ENCODE measurements at regions not wholly inside any gene's neighbourhood (a gene's known extent, or its start where the extent isn't known, plus 50 kb on each side); places are given as distances from the start of the nearest gene placed in this dataset.

- peaks cover 10% of the 10 kb centered on the region for H3K36me3 Mint-ChIP-seq
- H3K4me3 Mint-ChIP-seq, result no peak overlapping the region
- peaks cover 10% of the 10 kb centered on the region for H3K9me3 Mint-ChIP-seq
- H3K27me3 Mint-ChIP-seq, result no peaks in the 10 kb centered on the region
- H3K4me1 Mint-ChIP-seq, result no peaks in the 10 kb centered on the region
- no peak for DNase-seq
- H3K27ac Mint-ChIP-seq, result no peak overlapping the region
Measured at GRCh38 chr1:172914501-172915144, 136.1 kb downstream of the TNFSF18 start.

DNA sequence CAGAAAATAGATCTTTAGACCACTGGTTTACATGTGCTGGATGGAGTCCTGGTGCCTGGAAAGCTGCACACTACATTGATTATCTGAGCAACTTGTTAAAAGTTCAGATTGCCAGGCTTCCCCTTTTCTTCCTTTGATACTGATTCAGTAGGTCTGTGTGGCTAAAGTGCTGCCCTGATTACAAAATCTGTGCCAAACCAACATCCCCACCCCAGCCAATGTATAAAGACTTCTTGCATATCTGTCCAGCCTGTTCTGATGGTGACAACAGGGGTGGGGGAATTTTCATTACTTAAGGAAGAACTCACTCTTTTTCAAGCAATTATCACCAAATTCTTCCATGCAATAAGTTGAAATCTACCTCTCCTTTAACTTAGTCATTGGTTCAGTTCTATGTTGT, 135.5 kb downstream of the TNFSF18 start:
- Mint-ChIP-seq H3K4me1 (no peaks in the 10 kb centered on the region), H3K27me3 (no peaks in the 10 kb centered on the region), H3K9me3 (peaks cover 10% of the 10 kb centered on the region), H3K27ac (no peak overlapping the region), H3K36me3 (peaks cover 10% of the 10 kb centered on the region), H3K4me3 (no peak overlapping the region)
- DNase-seq, result no peak

DNA sequence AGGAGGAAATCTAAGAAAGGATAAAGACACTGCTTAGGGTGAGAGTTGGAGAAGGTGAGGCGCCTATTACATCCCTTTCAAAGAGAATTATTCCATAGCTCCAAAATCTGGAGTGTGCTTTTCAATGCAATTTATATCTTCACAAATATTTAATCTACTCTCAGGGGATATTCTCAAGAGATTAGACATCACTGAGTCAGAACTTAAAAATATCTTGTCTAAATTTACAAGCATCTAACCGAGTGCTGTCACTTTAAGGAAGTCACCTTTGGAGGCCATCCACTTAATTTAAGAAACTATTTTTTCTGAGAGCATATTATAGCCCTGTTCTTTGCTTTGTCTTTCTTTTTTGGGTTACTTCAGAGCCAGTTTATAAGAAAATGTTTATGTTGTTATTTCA, 134.6 kb downstream of the TNFSF18 start:
- Mint-ChIP-seq H3K27me3 (no peaks in the 10 kb centered on the region), H3K27ac (no peak overlapping the region), H3K9me3 (peaks cover 10% of the 10 kb centered on the region), H3K4me1 (no peaks in the 10 kb centered on the region), H3K4me3 (no peak overlapping the region), H3K36me3 (peaks cover 10% of the 10 kb centered on the region)
- no peak for DNase-seq

DNA sequence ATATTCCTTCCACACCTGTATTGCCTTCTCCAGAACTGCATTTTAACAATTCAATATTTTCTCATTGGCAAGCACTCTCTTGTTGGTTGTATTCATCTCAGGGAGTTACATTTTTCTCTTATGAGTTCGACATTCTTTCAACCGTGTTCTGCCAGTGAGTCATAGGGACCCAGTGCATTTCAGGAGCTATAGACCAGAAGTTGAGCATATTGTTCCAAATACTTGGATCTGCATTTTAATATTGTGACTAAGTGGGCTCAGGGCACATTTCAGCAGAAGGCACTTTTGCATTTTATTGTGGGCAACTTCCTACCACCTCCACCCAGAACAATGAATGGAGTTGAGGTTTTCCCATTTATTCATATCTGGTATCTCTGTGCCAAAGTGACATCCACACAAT, 132.8 kb downstream of the TNFSF18 start:
- Mint-ChIP-seq H3K9me3 (peaks cover 7% of the 10 kb centered on the region), H3K4me3 (no peak overlapping the region), H3K27ac (no peak overlapping the region), H3K27me3 (no peaks in the 10 kb centered on the region), H3K4me1 (no peaks in the 10 kb centered on the region), H3K36me3 (peaks cover 6% of the 10 kb centered on the region)
- no peak for DNase-seq

- no peaks in the 10 kb centered on the region for H3K4me1 Mint-ChIP-seq
- H3K27ac Mint-ChIP-seq, result no peak overlapping the region
- H3K4me3 Mint-ChIP-seq, result no peak overlapping the region
- DNase-seq, result no peak
- H3K27me3 Mint-ChIP-seq, result no peaks in the 10 kb centered on the region
- H3K36me3 Mint-ChIP-seq, result peaks cover 2% of the 10 kb centered on the region
- H3K9me3 Mint-ChIP-seq, result peaks cover 2% of the 10 kb centered on the region
Measured at GRCh38 chr1:172918478-172918877, 132.3 kb downstream of the TNFSF18 start.

- Mint-ChIP-seq H3K4me1 (no peaks in the 10 kb centered on the region), H3K27me3 (no peaks in the 10 kb centered on the region), H3K4me3 (no peak overlapping the region), H3K36me3 (no peaks in the 10 kb centered on the region), H3K27ac (no peak overlapping the region), H3K9me3 (no peaks in the 10 kb centered on the region)
- no peak for DNase-seq
Measured at GRCh38 chr1:172926070-172926469, 124.7 kb downstream of the TNFSF18 start.

DNA sequence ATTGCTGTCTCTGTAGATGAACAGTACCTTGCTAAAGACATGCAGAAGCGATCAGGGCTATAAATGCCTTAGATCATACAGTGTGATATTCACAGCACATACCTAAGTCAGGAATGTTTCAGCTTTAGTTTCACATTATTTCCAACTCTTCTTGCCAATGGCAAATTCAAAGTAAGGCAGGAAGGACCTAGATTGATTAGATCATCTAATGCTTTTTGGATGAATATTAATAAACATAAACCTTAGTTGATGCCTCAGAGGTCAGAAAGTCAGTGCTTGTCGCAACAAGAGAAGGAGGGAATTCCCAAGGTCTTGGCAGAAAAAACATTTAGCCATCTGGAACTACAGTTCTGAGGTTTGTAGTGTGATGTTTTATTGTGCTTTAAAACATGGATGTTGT, 122.3 kb downstream of the TNFSF18 start:
- H3K27ac Mint-ChIP-seq, result no peak overlapping the region
- no peaks in the 10 kb centered on the region for H3K27me3 Mint-ChIP-seq
- H3K4me1 Mint-ChIP-seq, result peaks cover 3% of the 10 kb centered on the region
- H3K9me3 Mint-ChIP-seq, result peaks cover 2% of the 10 kb centered on the region
- no peaks in the 10 kb centered on the region for H3K36me3 Mint-ChIP-seq
- no peak for DNase-seq
- H3K4me3 Mint-ChIP-seq, result no peak overlapping the region

GRCh38 chr1:172929006-172929405, 121.7 kb downstream of the TNFSF18 start:
- DNase-seq, result no peak
- peaks cover 7% of the 10 kb centered on the region for H3K4me1 Mint-ChIP-seq
- peaks cover 3% of the 10 kb centered on the region for H3K9me3 Mint-ChIP-seq
- no peak overlapping the region for H3K4me3 Mint-ChIP-seq
- H3K27me3 Mint-ChIP-seq, result no peaks in the 10 kb centered on the region
- no peak overlapping the region for H3K27ac Mint-ChIP-seq
- no peaks in the 10 kb centered on the region for H3K36me3 Mint-ChIP-seq

DNA sequence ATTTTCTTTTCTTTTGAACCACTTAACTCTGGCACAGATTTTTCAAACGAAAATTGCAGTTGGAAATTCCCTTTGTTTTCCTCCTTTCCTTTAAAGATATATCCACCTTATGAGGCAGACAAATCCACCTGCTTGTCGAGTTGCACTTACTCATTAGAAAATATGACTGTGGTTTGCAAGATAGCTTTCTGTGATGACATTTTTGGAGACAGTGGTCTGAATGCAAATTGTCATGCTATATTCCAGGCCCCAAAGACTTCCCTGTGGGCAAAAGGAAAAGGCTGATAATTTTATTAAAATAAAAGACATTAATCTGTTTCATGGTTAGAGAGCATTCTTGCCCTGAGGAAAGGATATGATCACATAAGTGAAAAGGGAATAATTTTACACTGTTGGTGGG, 120.6 kb downstream of the TNFSF18 start:
- no peak overlapping the region for H3K4me3 Mint-ChIP-seq
- peaks cover 1% of the 10 kb centered on the region for H3K36me3 Mint-ChIP-seq
- H3K27me3 Mint-ChIP-seq, result no peaks in the 10 kb centered on the region
- DNase-seq, result no peak
- H3K4me1 Mint-ChIP-seq, result peaks cover 16% of the 10 kb centered on the region
- peaks cover 3% of the 10 kb centered on the region for H3K9me3 Mint-ChIP-seq
- no peak overlapping the region for H3K27ac Mint-ChIP-seq

- Mint-ChIP-seq H3K27me3 (no peaks in the 10 kb centered on the region), H3K4me3 (no peak overlapping the region), H3K27ac (no peak overlapping the region), H3K9me3 (peaks cover 3% of the 10 kb centered on the region), H3K4me1 (peaks cover 16% of the 10 kb centered on the region), H3K36me3 (peaks cover 1% of the 10 kb centered on the region)
- DNase-seq, result no peak
Measured at GRCh38 chr1:172931340-172931739, 119.4 kb downstream of the TNFSF18 start.

GRCh38 chr1:172931761-172932160, 119.0 kb downstream of the TNFSF18 start:
- no peak overlapping the region for H3K4me3 Mint-ChIP-seq
- peaks cover 1% of the 10 kb centered on the region for H3K36me3 Mint-ChIP-seq
- DNase-seq, result no peak
- H3K27me3 Mint-ChIP-seq, result no peaks in the 10 kb centered on the region
- peaks cover 3% of the 10 kb centered on the region for H3K9me3 Mint-ChIP-seq
- H3K27ac Mint-ChIP-seq, result no peak overlapping the region
- peaks cover 16% of the 10 kb centered on the region for H3K4me1 Mint-ChIP-seq

- Mint-ChIP-seq H3K4me3 (no peak overlapping the region), H3K27me3 (no peaks in the 10 kb centered on the region), H3K27ac (no peak overlapping the region), H3K36me3 (peaks cover 1% of the 10 kb centered on the region), H3K4me1 (peaks cover 16% of the 10 kb centered on the region), H3K9me3 (peaks cover 3% of the 10 kb centered on the region)
- no peak for DNase-seq
Measured at GRCh38 chr1:172932981-172933380, 117.8 kb downstream of the TNFSF18 start.

DNA sequence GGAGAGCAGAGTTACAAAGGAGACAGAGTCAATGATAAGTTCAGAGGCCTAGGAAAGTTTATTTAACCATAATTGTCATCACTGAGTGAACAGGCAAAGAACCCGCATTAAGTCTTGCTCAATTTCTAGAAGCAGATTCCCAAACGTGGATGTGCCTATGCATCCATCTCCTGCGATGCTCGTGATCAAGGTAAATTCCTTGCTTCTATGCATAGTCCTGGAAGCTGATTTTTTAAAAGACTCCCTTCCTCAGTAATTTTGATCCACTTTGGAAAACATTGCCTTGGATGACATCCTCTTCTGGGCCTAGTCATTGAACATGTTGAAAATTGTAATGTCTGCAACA, 116.4 kb downstream of the TNFSF18 start:
- Mint-ChIP-seq H3K36me3 (peaks cover 1% of the 10 kb centered on the region), H3K4me1 (peaks cover 16% of the 10 kb centered on the region), H3K4me3 (no peak overlapping the region), H3K9me3 (peaks cover 3% of the 10 kb centered on the region), H3K27ac (no peak overlapping the region), H3K27me3 (no peaks in the 10 kb centered on the region)
- no peak for DNase-seq

DNA sequence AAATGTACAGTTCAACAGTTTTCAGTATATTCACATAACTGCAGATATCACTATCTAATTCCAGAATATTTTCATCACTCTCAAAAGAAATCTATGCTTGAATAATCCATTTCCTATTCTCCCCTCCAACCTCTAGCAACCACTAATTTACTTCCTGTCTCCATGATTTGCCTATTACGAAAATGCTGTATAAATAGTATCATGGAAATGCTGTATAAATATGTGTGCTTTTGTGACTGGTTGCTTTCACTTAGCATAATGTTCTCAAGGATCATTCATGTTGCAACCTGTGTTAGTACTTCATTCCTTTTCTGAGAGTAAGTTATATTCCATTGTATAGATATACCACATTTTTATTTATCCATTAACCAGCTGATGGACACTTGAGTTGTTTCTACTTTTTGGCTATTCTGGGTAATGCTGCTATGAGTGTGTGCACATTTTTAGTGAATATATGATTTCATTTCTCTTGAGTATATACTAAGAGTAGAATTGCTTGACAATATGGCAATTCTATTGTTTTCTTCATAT, 115.6 kb downstream of the TNFSF18 start:
- Mint-ChIP-seq H3K4me3 (no peak overlapping the region), H3K27ac (no peak overlapping the region), H3K9me3 (peaks cover 3% of the 10 kb centered on the region), H3K4me1 (peaks cover 16% of the 10 kb centered on the region), H3K36me3 (peaks cover 1% of the 10 kb centered on the region), H3K27me3 (no peaks in the 10 kb centered on the region)
- DNase-seq, result no peak

- H3K27me3 Mint-ChIP-seq, result no peaks in the 10 kb centered on the region
- no peak for DNase-seq
- H3K27ac Mint-ChIP-seq, result no peak overlapping the region
- H3K36me3 Mint-ChIP-seq, result peaks cover 1% of the 10 kb centered on the region
- H3K4me1 Mint-ChIP-seq, result peaks cover 16% of the 10 kb centered on the region
- no peak overlapping the region for H3K4me3 Mint-ChIP-seq
- H3K9me3 Mint-ChIP-seq, result peaks cover 3% of the 10 kb centered on the region
Measured at GRCh38 chr1:172936088-172936645, 114.6 kb downstream of the TNFSF18 start.

- Mint-ChIP-seq H3K36me3 (peaks cover 1% of the 10 kb centered on the region), H3K4me3 (no peak overlapping the region)
Measured at GRCh38 chr1:172938681-172939080, 112.1 kb downstream of the TNFSF18 start.

More at GRCh38 chr1:172938681-172939080, 112.1 kb downstream of the TNFSF18 start:
- Mint-ChIP-seq H3K27me3 (no peaks in the 10 kb centered on the region), H3K27ac (no peak overlapping the region), H3K4me1 (peaks cover 12% of the 10 kb centered on the region), H3K9me3 (peaks cover 9% of the 10 kb centered on the region)
- DNase-seq, result no peak

All from activated naive CD8-positive, alpha-beta T cell treated with anti-CD3 and anti-CD28 coated beads for 36 hours (primary cell).